C4-2B (cell line): ENCODE measurements at regions not wholly inside any gene's neighbourhood (a gene's known extent, or its start where the extent isn't known, plus 50 kb on each side); places are given as distances from the start of the nearest gene placed in this dataset.

Experiments used
- H3K27ac ChIP-seq: fragments of 450-650 bp; 2 replicates; pipeline ENCODE4 v1.5.1; 2017
- CTCF ChIP-seq: fragments of 450-650 bp; conservative IDR thresholded peaks from 2 replicates; pipeline ENCODE4 v1.5.1; 2017; ENCODE audit warnings: mild to moderate bottlenecking
- ZFX ChIP-seq: fragments of 450-650 bp; IDR thresholded peaks from 2 replicates; pipeline ENCODE4 v1.6.1; 2017

GRCh38 chr7:346116-346898 lies 56.3 kb downstream of the FOXL3 start:
- no peak overlapping the region for H3K27ac ChIP-seq
- TF ChIP-seq CTCF (no peak), ZFX (no peak)

GRCh38 chr7:347001-347590 lies 57.1 kb downstream of the FOXL3 start:
- TF ChIP-seq CTCF, result no peak
- TF ChIP-seq ZFX, result no peak
- no peak overlapping the region for H3K27ac ChIP-seq

GRCh38 chr7:347644-348479 lies 57.9 kb downstream of the FOXL3 start:
- H3K27ac ChIP-seq, result no peak overlapping the region; the same call in 1 of the 2 replicates
- TF ChIP-seq CTCF (no peak), ZFX (no peak)

- TF ChIP-seq ZFX (no peak), CTCF (no peak)
- peak overlapping the region; percentile 24 for H3K27ac ChIP-seq
These were observed 58.5 kb downstream of the FOXL3 start for GRCh38 chr7:348480-348844.

- H3K27ac ChIP-seq, result peak overlapping the region; percentile 24
- no peak for TF ChIP-seq ZFX
- no peak for TF ChIP-seq CTCF
These were observed 59.2 kb downstream of the FOXL3 start for GRCh38 chr7:348962-349743.

- TF ChIP-seq CTCF (no peak), ZFX (no peak)
- H3K27ac ChIP-seq, result no peak overlapping the region
These were observed 61.3 kb downstream of the FOXL3 start for GRCh38 chr7:351256-351655.
